GM12874 (cell line): ENCODE measurements at regions not wholly inside any gene's neighbourhood (a gene's known extent, or its start where the extent isn't known, plus 50 kb on each side); places are given as distances from the start of the nearest gene placed in this dataset.

ENCODE experiments used
- CTCF ChIP-seq: IDR thresholded peaks from 2 replicates; pipeline ENCODE4 v1.5.1; 2011; ENCODE audit warnings: low read depth, mild to moderate bottlenecking, control low read depth, low read length, moderate library complexity; ENCODE audit not compliant: insufficient read depth

DNA sequence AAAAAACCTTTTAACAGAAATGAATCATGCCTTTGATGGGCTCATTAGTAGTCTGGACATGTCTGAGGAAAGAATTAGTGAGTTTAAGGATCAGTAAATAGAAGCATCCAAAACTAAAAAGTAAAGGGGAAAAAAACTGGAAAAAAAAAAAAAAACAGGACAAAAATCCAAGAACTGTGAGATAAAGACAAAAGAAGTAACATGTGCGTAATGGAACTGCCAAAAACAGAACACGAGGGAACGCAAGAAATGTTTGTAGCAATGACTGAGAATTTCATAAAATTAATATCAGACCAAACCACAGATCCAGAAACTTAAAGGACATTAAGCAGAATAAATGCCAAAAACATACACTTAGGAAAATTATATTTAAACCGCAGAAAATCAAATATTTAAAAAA lies 77.4 kb downstream of the MS4A13 start:
- no peak for TF ChIP-seq CTCF

- TF ChIP-seq CTCF = no peak
Measured at GRCh38 chr11:60594998-60595642, 79.9 kb downstream of the MS4A13 start.

DNA sequence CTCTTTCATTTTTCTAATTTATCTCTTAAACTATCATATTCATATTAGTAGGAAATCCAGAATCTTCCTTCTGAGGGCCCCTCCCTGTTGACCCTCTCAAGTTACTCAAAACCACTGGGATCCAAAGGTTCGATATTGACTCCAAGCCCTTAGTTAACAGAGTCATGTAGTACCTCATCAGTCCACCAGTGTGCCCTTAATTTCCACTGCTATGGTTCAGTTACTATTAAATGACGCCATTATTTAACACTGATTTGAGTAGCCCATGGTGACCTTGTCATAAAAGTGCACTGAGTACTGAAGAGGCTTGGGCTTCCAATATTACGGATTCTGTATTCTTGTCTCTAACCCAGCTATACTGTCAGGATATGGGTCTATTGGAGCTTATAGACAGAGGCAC lies 91.9 kb upstream of the MS4A8 start:
- peak; percentile 16; the same call in 1 of the 2 replicates for TF ChIP-seq CTCF

DNA sequence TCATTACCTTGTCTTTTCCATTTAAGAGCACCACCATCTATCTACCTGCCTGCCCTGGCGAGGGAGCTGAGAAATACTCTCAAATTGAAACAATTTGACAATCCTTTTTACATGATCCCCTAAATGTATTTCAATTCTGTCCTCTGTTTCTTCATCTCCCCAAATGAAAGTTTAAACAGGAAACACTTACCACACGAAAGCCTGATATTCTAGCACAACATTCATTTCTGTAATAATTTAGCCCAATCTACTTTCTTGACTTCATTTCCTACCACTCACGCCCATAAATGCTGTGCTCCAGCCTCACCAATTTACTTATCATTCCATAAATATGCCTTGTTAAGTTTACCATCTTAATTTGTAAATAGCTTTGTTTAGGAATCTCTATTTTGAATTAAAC lies 89.8 kb upstream of the MS4A8 start:
- no peak for TF ChIP-seq CTCF

GRCh38 chr11:60610702-60611101 lies 88.7 kb upstream of the MS4A8 start:
- no peak for TF ChIP-seq CTCF

GRCh38 chr11:60615497-60615896 lies 83.9 kb upstream of the MS4A8 start:
- no peak for TF ChIP-seq CTCF

GRCh38 chr11:60625262-60625661 lies 74.2 kb upstream of the MS4A8 start:
- no peak; the same call in 1 of the 2 replicates for TF ChIP-seq CTCF

DNA sequence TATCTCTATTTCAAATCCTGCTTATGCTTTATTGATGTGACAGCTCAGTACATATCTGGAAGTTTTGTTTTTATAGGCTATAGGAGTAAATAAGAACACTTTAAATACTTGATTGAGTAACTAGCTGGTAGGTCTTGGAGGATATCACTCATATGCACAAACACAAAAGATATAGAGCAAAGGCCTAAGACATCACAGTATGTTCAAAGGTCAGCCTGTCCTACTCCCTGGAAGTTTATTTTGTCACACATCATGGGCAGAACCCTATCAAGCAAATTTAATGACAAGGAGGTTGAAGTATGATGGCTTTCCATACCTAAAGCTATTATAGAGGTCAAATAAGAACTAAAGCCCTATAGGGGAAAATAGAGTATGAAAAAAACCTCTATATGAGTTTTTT lies 70.0 kb upstream of the MS4A8 start:
- TF ChIP-seq CTCF = no peak
